GM19463 (cell line): ENCODE measurements at regions not wholly inside any gene's neighbourhood (a gene's known extent, or its start where the extent isn't known, plus 50 kb on each side); places are given as distances from the start of the nearest gene placed in this dataset.

Experiments
- ATAC-seq: cut with Tn5 transposase; IDR thresholded peaks from one replicate; pipeline ENCODE4 v1.9.1; 2021; ENCODE audit warnings: mild to moderate bottlenecking, moderate library complexity; ENCODE audit not compliant: unreplicated experiment

DNA sequence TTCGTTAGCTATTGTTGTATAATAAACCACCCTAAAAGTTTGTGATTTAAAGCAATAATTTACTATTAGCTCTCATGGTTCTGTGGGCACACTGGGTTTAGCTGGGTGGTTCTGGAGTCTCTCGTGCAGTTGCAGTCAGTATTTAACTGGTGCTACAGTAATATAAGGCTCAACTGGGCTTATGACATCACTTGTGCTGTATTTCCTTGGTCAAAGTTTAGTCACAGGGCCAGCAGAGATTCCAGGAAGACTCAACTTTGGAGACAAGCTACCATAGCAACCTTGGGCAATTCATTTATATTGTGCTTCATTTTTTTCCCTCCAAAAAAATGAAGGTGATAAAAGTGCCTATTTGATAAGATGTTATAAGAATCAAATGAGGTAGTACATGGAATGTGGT is 204.2 kb upstream of the GUCY1A2 start:
- ATAC-seq: no peak

DNA sequence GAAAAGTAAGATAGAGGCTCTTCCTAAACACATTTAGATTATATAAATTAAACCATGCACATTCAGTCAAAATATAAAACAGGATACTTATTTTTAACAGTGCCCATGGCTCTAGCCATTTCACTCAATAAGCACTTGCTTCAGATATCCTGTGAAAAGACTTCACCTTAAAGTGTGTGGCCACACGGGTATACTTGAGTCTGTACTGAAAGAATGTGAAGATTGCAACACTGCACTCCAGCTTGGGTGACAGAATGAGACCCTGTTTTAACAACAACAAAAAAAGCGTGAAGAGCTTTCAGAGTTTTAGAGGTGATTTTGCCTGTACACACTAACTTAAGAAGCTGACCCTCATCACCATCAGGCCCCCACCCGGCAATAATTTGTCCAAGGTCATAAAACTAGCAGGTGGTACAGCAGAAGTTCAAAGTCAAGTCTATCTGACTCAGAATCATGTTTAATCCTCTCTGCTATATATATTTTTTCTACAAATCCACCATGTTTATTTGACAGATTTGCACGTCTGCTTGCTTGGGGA is 203.5 kb upstream of the GUCY1A2 start:
- ATAC-seq: no peak

DNA sequence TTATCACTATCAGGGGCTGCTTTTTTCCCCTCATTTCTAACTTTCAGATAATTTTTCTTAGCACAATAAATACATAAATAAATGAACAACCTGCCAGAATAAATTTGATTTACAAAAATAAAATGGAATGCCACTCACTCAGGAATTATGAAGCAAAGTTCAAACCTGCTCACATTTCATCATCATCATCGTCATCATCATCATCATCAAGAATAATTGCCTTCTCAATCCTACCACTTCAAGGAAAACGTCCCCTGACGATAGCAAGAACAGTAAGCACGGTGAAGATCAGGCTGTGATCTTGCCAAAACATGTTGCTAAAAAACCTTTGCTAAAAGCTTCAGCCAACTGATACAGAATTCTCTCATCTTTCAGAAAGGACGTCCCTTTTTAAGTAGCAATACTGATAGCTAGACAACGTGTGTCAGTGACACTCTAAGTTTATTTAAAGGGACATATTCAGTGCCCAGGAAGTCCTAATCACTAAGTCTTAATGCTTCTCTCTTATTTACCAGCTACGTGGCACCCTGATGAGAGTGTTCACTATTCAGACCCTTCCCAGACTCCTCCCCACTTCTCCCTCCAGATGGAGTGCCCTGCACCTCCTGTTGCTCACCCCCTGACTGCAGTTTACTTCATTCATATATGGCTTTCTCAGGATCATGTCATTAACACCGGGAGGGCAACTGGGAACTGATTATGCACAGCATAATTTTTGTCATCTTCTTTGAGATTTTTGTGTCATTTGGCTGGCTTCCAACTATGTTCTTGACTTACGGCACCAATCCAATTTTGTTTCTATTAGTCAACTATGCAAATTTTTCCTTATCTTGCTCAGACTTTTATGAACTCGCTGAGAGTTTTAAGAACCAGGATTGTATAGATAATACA is 200.1 kb upstream of the GUCY1A2 start:
- no peak for ATAC-seq

DNA sequence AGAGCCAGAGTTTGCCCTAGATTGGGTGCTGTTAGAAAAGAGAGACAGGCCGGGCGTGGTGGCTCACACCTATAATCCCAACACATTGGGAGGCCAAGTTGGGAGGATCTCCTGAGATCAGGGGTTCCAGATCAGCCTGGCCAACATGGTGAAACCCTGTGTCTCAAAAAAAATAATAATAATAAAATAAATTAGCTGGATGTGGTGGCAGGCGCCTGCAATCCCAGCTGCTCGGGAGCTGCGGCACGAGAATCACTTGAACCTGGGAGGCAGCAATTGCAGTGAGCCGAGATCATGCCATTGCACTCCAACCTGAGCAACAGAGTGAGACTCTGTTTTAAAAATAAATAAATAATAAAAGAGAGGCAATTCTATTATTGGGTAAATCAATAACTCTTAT is 199.2 kb upstream of the GUCY1A2 start:
- no peak for ATAC-seq

DNA sequence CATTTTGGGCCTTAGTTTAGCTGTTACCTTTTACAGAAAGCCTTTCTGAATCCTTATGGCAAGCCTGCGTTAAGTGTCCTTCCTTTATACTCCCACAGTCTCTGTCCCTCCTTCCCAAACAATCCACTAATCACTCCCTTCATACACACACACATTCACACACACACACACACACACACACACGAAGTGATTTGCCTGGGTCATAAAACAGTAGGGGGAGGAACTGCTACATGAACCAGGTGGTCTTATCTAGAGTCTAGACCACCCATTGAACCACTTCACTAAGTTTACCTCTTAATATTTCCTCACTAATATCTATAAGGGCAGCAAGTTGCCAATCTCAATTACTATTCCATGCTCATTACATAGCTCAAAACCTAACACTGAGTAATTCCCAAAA is 196.7 kb upstream of the GUCY1A2 start:
- no peak for ATAC-seq

DNA sequence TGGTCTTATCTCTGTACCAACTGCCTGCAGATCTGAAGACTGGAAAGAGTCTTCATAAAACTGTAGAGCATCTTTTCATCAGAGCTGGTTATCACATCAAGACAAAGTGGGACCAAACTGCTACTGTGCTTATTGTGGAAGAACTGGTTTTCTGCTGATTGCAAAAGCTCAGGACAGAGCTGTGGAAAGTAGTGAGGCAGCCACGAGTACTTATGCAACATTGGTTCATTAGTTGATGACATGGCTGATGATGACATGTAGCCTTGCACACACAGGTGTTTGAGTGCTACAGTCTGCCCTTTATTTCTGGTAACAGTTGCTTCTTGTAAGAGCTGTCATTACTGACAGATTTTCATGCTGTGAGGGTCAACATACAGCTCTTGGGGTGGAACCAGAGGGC is 185.4 kb upstream of the GUCY1A2 start:
- no peak for ATAC-seq

DNA sequence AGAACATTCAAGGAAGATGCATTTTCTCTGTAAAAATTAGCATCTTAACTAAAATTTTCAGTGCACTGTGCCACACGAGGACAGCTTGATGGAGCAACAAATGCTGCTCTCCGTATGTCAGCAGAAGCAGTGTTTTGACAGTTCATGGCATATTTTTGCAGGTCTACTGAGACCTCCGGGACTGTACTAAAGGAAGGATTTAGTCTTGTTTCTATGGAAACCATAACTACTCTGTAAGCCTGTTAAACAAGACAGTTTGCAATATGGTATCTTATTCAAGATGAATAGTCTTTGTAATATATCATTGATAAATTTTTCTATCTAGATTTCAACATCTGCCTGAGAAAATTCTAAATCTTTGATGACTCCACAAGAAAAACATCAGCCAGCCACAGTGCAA is 184.0 kb upstream of the GUCY1A2 start:
- no peak for ATAC-seq

DNA sequence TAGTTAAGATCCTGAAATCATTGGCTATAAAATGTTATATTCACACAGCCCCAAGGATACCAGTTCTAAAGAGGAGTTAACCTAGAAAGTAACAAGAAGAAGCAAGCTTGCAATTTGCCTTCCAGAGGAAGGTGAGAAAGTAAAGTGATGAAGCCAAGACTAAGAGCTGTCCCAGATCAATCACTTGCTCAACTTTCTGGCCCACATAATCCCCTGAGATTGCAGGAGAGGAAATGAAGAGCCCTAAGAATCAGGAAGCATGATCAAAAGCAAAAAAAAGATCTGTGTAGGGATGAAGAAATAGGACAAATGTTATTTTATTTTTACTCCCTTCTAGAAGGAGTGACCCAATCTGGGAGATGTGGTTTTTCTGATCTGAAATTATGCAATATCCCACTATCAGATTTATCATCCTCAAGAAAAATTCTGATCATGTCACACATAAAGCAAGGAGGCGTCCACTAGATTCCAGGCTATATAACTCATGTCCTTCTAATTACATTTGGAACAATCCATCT is 180.3 kb upstream of the GUCY1A2 start:
- ATAC-seq: no peak

DNA sequence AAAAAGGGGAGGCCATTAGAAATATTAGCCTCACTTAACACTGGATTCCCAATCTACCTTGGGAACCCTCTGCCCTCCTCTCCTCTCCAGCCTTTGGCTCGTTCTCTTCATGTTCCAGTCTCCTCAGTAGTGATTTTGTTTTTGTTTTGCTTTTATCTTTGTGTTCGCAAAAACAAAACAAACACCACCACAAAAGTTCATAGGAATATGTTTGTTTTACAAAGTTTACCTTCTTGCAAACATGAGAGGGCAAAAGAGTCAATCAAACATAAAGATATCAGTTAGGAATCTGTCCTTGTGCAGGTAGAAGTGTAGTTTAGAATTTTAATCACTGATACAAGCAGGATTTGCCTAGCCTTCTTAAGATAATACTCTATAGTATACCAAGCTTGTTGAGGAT is 179.7 kb upstream of the GUCY1A2 start:
- no peak for ATAC-seq

DNA sequence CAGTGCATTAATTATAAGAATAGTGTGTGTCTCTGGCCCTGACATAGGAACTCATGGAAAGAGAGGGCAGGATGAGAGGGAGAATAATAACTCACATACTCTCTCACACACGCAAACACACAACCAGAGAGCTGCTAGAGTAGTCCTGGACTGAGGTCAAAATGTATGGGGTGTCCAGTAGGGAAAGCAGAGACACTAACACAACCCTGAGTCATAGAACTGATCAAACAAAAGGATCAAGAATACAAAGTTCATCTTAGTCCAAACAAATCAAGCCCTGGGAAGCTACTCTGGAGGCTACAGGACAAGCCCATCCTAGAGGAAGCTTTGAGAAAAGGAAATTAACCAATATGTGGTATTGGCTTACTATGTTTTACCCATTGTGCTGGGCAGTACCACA is 178.5 kb upstream of the GUCY1A2 start:
- ATAC-seq: no peak

DNA sequence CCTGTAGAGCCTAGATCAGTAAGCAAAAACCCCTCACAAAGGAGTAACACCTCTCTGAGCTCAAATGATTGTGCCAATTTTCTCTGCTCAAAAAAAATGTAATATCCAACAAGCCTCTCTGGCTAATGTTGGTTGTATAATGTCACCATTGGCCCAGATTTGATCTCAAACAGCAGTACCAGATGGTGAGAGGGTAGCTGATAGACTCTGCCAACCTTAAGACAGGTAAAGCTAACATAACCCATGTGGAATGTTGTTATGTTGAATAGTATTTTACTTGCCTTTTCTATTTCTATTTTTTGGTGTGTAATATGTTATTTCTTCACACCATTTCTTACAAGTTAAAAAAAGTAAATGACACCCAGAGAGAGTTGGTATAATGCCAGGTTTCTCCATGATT is 166.7 kb upstream of the GUCY1A2 start:
- ATAC-seq: no peak

DNA sequence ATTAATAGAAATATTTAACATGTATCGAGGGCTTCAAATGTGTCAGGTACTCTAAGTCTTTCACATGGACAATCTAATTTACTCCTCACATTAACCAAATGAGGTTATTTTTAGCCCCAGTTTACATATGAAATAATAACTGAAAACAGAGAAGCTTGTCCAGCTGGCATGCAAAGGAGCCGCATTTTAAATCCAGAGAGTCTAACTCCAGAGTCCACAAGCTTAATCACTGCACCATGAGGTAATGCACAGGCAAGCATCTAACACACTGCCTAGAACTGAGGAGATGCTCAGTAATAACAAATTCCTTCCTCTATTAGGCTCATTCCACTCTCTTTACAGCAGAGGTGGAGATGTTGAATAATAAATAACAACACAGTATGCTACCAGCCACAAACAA is 165.7 kb upstream of the GUCY1A2 start:
- ATAC-seq: no peak

DNA sequence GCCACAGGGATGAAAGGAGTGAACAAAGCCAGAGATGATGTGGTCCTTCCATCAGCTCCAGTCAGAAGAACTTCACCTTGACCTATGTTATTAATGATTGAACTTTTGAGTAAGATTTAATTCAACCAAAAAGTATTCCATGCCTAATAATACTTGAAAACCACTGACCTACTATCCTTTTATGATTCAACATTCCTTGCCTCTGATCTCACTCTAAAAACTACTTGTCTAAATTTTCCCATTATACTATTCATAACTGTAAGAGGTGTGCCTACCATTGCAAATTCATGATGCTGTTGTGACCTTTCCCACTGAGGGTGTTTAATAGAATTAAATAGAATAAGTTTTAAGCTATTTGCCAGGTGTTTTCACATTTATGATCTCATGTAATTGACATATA is 164.7 kb upstream of the GUCY1A2 start:
- no peak for ATAC-seq

DNA sequence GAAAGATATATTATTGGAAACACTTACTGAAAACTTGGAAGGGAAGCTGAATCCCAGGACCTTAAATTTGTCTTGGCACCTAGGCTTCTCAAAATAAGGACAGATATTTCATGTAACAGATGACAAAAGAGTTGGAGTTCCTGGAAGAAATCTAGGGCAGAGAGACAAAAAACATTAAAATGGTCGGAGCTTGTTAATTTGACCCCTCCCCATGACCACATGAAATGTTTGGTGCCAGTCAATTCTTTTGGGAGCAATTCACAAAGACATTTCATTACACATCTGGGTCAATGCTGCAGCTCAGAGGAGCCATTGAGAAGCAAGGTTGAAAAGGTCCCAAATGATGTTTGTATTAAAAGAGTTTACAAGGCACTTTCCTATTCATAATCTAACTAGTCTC is 162.0 kb upstream of the GUCY1A2 start:
- no peak for ATAC-seq

DNA sequence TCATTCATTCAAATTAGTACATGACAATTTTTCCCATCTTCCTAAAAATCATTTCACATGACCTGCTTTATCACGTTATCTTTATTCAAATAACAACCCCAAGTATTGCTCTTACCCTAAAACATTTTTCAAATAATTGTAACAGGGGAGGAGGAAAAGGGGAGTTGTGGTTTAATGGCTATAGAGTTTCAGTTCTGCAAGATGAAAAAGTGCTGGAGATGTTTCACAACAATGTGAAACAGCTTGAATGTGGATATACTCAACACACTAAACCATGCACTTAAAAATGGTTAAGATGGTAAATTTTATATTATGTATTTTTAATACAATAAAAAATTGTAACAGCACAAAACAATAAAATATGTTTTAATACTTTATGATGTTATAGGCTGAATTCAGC is 161.6 kb upstream of the GUCY1A2 start:
- no peak for ATAC-seq

DNA sequence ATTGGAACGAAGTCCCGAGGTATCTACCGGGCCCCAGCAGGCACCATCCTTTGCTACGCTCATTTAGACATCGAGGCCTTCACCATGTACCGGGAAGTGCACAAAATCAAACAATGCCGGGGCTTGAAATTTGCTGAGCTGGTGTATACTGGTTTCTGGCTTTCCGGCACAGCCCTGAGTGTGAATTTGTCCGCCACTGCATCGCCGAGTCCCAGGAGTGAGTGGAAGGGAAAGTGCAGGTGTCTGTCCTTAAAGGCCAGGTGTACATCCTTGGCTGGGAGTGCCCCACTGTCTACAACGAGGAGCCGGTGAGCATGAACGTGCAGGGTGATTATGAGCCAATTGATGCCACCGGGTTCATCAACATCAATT is 158.8 kb upstream of the GUCY1A2 start:
- no peak for ATAC-seq

DNA sequence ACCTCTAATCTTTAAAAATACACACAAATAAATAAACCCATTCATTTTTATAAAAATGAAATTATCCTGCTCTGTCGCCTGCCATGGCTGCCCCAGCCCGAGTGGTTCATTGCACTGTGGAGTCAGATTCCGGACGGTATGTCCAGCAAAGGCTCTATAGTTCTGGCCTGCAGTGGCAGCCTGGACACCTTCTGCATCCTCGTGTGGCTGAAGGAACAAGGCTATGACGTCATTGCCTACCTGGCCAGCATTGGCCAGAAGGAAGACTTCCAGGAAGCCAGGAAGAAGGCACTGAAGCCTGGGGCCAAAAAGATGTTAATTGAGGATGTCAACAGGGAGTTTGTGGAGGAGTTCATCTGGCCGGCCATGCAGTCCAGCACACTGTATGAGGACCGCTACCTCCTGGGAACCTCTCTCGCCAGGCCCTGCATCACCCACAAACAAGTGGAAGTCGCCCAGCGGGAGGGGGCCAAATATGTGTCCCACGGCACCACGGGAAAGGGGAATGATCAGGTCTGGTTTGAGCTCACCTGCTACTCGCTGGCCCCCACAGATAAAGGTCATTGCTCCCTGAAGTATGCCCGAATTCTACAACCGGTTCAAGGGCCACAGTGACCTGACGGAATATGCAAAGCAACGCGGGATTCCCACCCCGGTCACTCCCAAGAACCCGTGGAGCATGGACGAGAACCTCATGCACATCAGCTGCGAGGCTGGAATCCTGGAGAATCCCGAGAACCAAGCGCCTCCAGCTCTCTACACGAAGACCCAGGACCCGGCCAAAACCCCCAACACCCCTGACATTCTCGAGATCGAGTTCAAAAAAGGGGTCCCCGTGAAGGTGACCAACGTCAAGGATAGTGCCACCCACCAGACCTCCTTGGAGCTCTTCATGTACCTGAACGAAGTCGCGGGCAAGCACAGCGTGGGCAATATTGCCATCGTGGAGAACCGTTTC is 158.2 kb upstream of the GUCY1A2 start:
- ATAC-seq: no peak

DNA sequence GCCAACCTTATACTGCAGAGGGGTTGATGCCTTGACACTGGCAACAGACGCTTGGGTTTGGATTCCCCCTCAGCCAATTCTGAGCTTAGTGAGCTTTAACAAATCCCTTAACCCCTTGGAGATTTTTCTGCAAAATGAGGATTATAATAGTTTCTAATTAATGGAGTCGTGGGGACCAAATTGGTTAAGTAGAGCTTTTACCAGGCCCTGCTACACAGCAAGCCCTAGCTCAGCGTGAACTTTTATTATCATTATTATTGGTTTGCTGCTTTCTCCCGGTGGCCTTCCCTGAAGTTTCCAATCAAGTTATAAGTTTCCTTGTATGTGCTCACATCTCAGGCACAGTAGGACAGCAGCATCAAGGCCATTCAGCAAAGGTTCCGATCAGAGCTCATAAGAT is 156.6 kb upstream of the GUCY1A2 start:
- no peak for ATAC-seq

DNA sequence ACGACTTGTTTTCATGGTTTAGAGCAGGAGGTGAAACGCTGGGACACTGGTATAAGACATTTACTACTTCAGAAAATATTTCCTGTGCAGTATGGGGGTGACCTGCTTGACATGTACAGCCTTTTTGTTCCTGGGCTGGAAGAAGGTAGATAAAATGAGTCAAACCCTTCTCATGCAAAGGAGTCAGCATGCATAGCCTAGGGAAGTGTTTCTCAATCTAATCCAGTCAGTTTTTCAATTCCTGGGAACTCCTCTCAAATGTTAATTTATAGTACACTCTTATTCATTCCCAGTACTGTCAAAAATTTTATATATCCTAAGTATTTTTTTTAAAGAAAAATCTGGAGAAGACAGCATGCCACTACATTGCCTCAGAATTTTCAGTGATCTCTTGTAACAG is 154.7 kb upstream of the GUCY1A2 start:
- ATAC-seq: no peak

DNA sequence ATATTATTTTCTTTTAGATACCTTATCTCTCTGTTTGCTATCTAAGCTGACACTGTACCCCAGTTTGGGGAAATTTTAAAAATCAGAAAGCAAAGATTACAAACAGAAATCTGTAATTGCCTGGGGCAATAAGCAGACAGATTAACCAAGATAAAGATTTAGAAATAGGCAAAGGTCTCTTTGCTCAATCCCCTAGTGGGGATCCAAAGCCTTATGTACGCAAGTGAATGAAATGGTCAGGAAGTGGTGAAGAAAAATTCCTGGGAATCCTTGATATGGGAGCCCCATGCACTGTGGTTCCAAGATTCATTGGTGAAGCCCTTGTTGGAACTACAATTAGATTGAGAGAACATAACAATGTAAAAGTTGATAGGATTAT is 139.5 kb upstream of the GUCY1A2 start:
- no peak for ATAC-seq

DNA sequence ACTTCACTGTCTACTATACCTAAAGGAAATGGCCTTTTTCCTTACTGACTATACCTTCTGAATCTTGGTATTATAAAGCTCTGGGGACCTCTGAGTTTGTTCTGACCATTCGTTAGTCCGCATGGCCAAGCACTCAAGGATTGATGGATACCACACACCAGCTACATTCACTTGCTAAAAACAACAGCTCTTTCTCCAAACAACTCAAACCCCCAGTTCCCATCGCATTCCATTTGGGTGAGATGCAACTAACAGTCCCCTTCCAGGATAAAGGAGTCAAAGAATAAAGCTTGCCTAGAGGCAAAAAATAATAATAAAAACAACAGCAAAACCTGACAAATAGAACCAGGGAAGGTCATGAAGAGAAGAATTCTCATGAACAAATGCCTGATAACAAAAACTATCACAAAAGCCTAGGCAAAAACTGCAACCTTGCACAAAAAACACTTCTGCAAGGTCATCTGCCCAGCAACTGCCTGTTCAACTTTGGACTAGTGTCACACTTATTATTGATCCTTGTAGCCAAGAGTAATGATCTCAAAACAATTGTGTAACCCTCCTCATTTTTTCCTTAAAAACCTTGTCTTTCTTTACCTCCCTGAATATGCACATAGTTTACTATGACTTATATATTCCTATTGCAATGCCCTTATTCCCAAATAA is 139.0 kb upstream of the GUCY1A2 start:
- ATAC-seq: no peak
